ENCODE measurements at regions not wholly inside any gene's neighbourhood (a gene's known extent, or its start where the extent isn't known, plus 50 kb on each side); places are given as distances from the start of the nearest gene placed in this dataset.
"Not testable (repeated sequence)": the region's sequence is repeated elsewhere in the genome, so short reads cannot be mapped to it uniquely, and the experiment has no call there.

DNA sequence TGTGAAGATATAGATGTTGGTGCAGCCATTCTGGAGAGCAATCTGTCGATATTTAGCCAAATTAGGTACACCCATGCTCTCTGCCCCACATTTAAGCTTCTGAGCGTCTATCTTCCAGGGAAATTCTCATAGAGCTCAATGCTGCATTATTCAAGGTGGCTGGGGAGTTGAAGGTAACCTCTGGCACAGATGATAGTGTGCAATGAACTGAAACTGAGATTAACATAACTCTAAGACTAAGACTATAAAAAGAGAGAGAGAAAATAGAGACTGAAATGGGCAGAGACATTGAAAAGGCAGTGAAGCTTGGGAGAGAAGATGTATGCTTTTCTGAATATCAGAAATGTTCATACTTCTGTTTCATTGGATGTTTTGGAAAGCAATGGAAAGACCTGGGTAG, 1197.0 kb upstream of the AUTS2 start:
- DNase-seq (ENCODE audit: low read depth) = no peak

DNA sequence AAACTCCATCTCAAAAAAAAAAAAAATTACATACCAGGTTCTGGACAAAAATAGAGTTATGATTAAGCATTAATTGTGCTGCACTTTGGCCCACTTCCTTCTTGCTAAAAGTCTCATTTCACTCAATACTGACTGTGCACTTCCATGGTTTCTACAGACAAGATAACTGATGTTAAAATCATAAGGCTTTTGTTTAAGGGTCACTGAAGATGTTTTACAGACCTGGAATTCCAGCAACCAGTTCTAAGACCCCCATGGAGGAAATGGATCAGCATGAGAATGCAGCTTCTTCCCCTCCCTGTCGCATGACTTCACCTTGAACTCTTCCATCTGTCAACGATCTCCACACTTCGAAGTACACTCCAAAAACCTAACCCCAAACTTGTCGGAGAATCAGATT, 1191.8 kb upstream of the AUTS2 start:
- no peak for DNase-seq (ENCODE audit: low read depth)

GRCh38 chr7:68407460-68407859, 1190.8 kb upstream of the AUTS2 start:
- no peak for DNase-seq (ENCODE audit: low read depth)

GRCh38 chr7:68408873-68409272, 1189.4 kb upstream of the AUTS2 start:
- DNase-seq (ENCODE audit: low read depth) = no peak

- DNase-seq (ENCODE audit: low read depth) = no peak
Measured at GRCh38 chr7:68409851-68410250, 1188.4 kb upstream of the AUTS2 start.

- DNase-seq (ENCODE audit: low read depth) = not testable (repeated sequence)
Measured at GRCh38 chr7:68410693-68411092, 1187.6 kb upstream of the AUTS2 start.

- no peak for DNase-seq (ENCODE audit: low read depth)
Measured at GRCh38 chr7:68411742-68412141, 1186.5 kb upstream of the AUTS2 start.

DNA sequence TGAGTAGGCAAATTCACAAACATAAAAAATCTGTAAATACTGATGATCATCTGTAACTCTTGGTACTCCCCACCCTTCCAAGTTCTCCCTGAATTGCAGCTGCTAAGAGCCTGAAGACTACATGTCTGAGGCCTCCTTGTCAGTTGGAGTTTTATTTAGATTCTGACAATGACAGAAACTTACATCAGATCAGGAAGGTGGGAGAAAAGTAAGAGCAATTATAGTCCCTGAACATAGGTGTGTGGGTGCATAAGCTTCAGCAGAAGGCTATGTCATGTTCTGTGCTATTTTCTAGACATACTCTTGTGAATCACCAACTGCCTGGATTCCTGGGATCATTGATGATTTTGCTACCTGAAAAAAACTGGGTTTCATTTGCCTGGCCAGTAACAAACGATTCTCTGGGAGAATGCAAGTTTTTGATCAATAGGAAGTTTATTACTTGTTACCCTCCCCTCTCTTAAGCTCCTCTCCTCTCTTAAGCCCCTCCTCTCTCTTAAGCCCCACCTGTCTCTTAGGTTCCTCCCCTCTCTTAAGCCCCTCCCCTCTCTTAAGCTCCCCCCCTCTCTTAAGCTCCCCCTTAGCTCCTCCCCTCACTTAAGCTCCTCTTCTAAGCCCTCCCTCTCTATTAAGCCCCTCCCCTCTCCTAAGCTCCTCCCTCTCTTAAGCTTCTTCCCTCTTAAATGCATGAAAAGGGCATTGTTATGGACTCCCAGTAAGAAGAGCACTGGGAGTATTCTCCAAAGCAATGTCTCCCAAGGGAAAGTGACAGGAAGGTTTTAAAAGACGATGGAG, 1183.4 kb upstream of the AUTS2 start:
- DNase-seq (ENCODE audit: low read depth) = no peak

DNA sequence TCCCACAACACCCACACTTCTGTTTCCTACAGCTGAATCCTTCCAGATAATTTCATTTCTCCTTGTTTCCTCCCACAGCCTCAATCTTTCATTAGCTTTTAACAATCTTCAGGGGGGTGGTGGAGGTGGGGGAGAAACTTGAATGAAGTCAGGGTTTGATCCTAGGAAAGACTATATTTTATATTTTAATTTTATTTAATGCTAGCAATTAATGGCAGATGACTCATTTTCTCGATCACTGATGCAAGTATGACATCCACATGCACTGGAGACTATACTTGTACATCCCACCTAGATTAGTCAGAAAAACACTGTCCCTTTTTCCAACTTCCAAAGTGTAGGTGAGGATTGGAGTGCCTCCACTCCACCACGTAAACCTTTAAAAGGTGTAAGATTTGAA, 1181.3 kb upstream of the AUTS2 start:
- no peak for DNase-seq (ENCODE audit: low read depth)

DNA sequence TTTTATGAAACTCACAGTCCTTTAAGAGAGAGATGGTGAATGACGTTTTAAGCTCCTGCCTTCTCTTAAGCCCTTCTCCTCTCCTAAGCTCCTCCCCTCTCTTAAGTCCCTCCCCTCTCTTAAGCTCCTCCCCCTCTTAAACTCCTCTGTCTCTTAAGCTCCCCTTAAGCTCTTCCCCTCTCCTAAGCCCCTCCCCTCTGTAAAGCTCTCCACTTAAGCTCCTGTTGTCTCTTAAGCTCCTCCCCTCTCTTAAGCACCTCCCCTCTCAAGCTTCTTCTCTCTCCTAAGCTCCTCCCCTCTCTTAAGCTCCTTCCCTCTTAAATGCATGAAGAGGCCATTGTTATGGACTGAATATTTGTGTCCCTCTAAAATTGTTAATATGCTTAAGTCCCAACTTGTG, 1180.6 kb upstream of the AUTS2 start:
- DNase-seq (ENCODE audit: low read depth) = peak; percentile 0

DNA sequence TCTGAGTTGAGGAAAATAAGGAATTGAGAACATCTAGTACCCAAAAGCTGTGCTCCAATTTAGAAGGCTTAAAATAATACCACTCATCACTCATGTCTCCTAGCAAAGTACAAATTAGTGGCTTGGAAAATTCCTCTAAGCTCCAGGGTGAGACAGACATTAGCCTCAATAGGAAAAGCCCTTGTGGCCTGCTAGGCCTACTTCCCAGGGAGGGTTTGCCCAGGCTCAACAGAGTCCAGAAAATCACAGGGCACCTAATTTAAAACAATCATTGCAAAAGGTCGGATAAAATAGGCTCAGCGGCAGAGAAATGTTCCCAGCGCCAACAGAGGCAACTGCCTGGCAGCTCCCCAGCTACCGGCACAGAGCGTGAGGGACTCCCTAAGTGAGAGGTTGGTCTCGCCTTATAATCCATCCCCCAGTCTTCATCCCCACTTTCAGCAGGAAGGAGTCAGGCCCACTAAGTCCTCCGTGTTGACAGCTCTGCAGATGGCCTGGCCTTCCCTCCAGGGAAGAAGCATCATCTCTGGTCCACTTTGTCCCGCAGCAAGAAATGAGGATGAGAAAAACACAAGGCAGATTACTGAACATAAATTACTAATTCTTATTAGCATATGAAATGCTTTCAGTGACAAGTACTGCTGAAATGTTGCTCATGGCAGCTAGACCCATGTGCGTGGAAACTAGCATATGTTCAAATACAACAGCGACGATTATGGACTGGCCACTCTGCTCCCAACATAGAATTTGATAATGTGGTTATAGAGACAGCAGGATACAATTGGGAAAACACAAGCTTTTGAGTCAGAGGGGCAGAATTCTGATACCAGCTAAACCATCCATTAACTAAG, 1177.7 kb upstream of the AUTS2 start:
- DNase-seq (ENCODE audit: low read depth) = no peak

- DNase-seq (ENCODE audit: low read depth) = no peak
Measured at GRCh38 chr7:68421712-68422111, 1176.6 kb upstream of the AUTS2 start.

DNA sequence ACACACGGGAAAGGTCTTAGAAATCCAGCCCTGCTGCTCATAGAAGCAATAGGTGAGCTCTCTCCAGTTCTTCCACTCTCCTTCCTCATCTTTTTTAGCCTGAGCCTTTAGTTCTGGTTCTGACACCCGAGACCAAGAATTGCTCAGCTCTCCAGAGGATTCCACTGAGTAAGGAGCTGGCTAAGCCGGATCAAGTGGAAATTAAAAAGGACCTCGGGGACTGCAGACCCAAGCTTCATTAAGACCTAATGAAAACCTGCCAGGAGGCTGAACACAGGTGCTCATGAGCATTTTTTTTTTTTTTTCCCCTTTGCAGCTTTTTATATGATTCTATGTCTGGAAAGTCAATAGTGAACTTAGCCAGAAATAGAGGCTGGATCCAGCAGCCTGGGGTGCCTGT, 1176.0 kb upstream of the AUTS2 start:
- no peak for DNase-seq (ENCODE audit: low read depth)

DNA sequence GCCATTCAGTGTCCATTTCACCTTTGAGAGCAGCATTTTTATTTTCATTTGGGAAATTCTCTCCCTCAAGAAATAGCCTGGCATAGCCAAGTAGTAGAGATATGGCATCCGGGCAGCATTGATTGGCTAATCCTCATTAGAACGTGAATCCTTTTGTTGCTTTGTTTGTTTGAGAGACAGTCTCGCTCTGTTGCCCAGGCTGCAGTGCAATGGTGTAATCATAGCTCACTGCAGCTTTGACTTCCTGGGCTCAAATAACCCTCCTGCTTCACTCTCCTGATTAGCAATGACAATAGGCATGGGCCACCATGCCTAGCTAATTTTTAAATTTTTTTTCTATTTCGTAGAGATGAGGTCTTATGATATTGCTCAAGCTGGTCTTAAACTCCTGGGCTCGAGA, 1174.9 kb upstream of the AUTS2 start:
- no peak for DNase-seq (ENCODE audit: low read depth)

DNA sequence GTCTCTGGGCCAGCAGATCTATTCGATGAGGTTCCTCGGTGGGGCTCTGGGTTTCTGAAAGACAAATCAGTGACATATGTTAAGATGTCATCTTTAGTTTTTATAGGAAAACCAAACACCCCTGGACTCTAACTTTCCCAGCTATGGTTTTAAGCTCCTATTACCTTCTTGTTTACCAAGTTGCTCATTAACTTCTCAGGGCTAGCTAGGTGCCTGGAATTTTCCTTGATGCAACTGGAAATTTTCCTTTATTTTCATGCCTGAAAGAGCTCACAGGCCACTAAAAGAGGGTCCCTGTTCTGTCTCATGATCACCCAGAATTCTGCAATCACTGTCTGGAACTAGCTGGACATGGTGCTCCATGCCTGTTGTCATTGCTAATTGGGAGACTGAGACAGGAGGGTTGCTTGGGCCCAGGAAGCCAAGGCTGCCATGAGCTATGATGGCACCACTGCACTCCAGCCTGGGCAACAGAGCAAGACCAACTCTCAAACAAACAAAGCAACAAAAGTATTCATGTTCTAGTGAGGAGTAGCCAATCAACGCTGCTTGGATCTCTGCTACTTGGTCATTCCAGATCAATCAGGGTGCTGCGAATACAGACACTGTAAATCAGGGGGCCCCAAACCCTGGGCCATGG, 1173.5 kb upstream of the AUTS2 start:
- no peak for DNase-seq (ENCODE audit: low read depth)

GRCh38 chr7:68425377-68425776, 1172.9 kb upstream of the AUTS2 start:
- DNase-seq (ENCODE audit: low read depth) = no peak

DNA sequence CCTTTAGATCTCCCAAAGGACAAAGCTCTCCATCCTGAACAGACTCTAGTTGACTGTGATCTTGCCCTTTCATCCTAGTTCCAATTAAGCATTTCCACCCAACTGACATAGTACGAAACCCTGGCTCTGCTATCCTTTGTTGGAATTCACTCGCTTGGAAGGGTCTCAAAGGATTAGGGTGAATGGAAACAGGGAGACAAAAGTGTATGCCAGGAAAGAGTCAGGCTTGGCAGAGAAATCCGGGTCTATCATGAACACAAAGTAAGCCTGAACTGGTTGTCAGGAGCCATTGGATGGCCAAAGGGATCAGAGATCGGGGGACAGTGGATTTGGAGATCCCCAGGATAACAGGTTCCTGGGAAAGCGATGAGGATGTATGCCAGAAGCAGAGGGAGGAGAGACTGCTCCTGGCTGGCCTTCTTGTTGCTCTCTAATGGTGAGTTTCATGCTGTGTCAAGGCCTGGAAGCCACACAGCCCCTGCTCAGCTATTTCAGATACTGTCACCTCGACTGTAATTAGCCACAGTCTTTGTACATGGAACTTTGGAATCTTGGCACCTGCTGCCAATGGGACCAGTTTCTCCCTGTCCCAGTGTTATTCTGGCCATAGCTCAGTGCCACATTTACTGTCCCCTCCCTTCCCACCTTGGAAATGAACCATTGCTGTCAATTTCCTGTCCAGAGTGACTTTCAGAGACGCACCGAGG, 1168.7 kb upstream of the AUTS2 start:
- no peak for DNase-seq (ENCODE audit: low read depth)

- no peak for DNase-seq (ENCODE audit: low read depth)
Measured at GRCh38 chr7:68432585-68432984, 1165.7 kb upstream of the AUTS2 start.

- DNase-seq (ENCODE audit: low read depth) = no peak
Measured at GRCh38 chr7:68433462-68434070, 1164.7 kb upstream of the AUTS2 start.

DNA sequence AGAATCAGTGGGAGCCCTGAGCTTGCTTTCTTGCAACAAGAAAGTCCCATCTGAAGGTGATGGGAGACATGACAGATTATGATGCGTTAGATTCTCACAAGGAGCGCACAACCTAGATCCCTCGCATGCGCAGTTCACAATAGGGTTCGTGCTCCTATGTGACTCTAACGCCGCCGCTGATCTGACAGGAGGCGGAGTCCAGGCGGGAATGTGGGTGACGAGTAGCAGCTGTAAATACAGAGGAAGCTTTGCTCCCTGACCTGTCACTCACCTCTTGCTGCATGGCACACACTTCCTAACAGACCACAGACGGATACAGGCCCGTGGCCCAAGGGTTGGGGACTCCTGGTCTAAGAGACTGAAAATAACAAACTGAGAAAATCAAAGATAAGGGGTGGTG, 1163.4 kb upstream of the AUTS2 start:
- DNase-seq (ENCODE audit: low read depth) = no peak

DNA sequence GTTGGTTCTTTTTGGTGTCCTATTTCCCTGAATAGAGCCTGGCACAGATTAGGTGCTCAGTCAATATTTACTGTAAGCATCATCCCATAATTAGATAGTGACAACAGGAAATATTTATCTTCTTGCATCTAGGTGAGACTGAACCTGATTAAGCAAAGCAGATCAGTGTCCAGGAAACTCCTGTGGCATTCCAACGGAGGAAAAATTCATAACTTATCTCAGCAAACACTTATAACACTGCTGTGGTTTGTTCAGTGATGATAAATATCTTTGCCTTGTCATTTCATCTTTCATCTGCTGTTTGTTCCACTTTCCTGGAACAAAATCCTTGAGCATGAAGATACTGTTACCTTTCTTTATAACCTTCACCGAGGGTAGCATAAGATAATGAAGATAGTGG, 1160.3 kb upstream of the AUTS2 start:
- DNase-seq (ENCODE audit: low read depth) = no peak

DNA sequence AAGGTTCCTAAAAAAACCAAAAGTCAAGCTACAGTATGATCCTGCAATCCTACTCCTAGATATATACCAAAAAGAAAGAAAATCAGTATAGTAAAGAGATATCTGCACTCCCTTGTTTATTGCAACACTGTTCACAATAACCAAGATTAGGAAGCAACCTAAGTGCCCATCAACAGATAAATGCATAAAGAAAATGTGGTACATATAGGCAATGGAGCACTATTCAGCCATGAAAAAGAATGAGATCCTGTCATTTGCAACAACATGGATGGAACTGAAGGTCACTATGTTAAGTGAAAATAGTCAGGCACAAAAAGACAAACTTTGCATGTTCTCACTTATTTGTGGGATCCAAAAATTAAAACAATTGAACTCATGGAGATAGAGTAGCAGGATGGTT, 1159.5 kb upstream of the AUTS2 start:
- no peak for DNase-seq (ENCODE audit: low read depth)

Measured in ELR (cell line).